Lung (tissue), 11 donors: ENCODE measurements at regions not wholly inside any gene's neighbourhood (a gene's known extent, or its start where the extent isn't known, plus 50 kb on each side); places are given as distances from the start of the nearest gene placed in this dataset.

Experiments
- ATAC-seq: fragments of 200-7000 bp; cut with Tn5 transposase; one replicate; pipeline ENCODE4 v1.9.1; 2020; ENCODE audit warnings: moderate number of reproducible peaks; ENCODE audit not compliant: insufficient read depth, low FRiP score
- DNase-seq, 3 donors: peaks; one replicate each; pipeline ENCODE4 v3.0.0-alpha.2; 2013 to 2017
- H3K27ac ChIP-seq, 2 donors: one replicate each; pipeline ENCODE4 v1.5.1; 2013; ENCODE audit warnings: mild to moderate bottlenecking in 2 of 2, moderate library complexity in 2 of 2, control low read depth in 1 of 2, inconsistent platforms in 1 of 2, low read depth in 1 of 2, low read length in 1 of 2
- H3K27me3 ChIP-seq, 3 donors: one replicate each; pipeline ENCODE4 v1.5.1; 2013; ENCODE audit warnings: low read length in 2 of 3; ENCODE audit not compliant: control insufficient read depth in 3 of 3, insufficient read depth in 3 of 3
- H3K36me3 ChIP-seq, 4 donors: one replicate each; pipeline ENCODE4 v1.5.1; 2013; ENCODE audit warnings: low read length in 4 of 4, mild to moderate bottlenecking in 1 of 4, moderate library complexity in 1 of 4; ENCODE audit not compliant: control insufficient read depth in 4 of 4, insufficient read depth in 4 of 4
- H3K4me1 ChIP-seq, 5 donors: one replicate each; pipeline ENCODE4 v1.5.1; 2013; ENCODE audit warnings: low read length in 5 of 5, mild to moderate bottlenecking in 2 of 5, moderate library complexity in 1 of 5; ENCODE audit not compliant: control insufficient read depth in 5 of 5, insufficient read depth in 5 of 5
- H3K4me3 ChIP-seq: one replicate; pipeline ENCODE4 v1.5.1; 2013; ENCODE audit warnings: mild to moderate bottlenecking, control low read depth, moderate library complexity
- H3K9ac ChIP-seq, 2 donors: one replicate each; pipeline ENCODE4 v1.5.1; 2013; ENCODE audit warnings: low read length in 2 of 2, control low read depth in 1 of 2; ENCODE audit not compliant: insufficient read depth in 1 of 2
- H3K9me3 ChIP-seq, 4 donors: one replicate each; pipeline ENCODE4 v1.5.1; 2013; ENCODE audit warnings: low read length in 3 of 4, mild to moderate bottlenecking in 1 of 4, moderate library complexity in 1 of 4; ENCODE audit not compliant: control insufficient read depth in 4 of 4, insufficient read depth in 3 of 4
- WGBS, 2 donors: extraction: QIAGEN DNeasy Blood & Tissue Kit; methylation state at CpG; one replicate each; pipeline ENCODE4 v1.1.7; 2013; 5-methylcytosine and 5-hydroxymethylcytosine counted together
- TF ChIP-seq, protein P1 (sequence below): IDR thresholded peaks from 2 replicates; pipeline ENCODE4 v1.5.1; 2012; ENCODE audit warnings: mild to moderate bottlenecking; ENCODE audit errors: control extremely low read depth, extremely low read depth
- donor health status: control.
- donor health status: control.
- donor health status: Bipolar disorder and iron deficiency.
- donor health status: healthy.
- donor health status: DM: yes; HTN: yes; CAD: no.

DNA sequence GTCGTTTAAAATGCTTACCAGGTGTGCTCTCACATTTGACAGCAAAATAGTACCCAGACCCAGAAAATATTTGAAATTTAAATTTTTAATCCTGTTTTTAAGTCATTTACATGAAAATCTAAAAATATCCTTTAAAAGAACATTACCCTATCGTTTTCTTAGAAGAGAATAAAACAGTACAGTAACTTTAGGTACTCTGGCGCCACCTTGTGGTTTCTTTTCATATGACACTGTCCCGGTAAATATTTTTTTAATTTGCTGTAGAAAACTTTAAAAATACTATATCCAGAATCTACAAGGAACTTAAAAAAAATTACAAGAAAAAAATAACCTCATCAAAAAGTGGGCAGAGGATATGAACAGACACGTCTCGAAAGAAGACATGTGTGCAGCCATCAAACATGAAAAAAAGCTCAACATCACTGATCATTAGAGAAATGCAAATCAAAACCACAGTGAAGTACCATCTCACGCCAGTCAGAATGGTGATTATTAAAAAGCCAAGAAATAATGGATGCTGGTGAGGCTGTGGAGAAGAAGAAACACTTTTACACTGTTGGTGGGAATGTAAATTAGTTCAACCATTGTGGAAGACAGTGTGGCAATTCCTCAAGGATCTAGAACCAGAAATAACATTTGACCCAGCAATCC lies 129.2 kb downstream of the RGS21 start:
- 15 to 18% methylated on average over 7 of the region's 7 CpGs for WGBS, 2 donors
- ATAC-seq (peak; percentile 60), DNase-seq (peak; percentile 59 to 84 (median 74))
- H3K27ac ChIP-seq, result no peak overlapping the region
- no peaks in the 10 kb centered on the region for H3K27me3 ChIP-seq
- no peaks in the 10 kb centered on the region for H3K9me3 ChIP-seq
- no peak overlapping the region for H3K4me3 ChIP-seq
- no peak overlapping the region for H3K9ac ChIP-seq
- H3K4me1 ChIP-seq, result peaks cover 0 to 7% (median 0%) of the 10 kb centered on the region in 5 donors
- H3K36me3 ChIP-seq, result no peaks in the 10 kb centered on the region
- TF ChIP-seq, protein P1, sequence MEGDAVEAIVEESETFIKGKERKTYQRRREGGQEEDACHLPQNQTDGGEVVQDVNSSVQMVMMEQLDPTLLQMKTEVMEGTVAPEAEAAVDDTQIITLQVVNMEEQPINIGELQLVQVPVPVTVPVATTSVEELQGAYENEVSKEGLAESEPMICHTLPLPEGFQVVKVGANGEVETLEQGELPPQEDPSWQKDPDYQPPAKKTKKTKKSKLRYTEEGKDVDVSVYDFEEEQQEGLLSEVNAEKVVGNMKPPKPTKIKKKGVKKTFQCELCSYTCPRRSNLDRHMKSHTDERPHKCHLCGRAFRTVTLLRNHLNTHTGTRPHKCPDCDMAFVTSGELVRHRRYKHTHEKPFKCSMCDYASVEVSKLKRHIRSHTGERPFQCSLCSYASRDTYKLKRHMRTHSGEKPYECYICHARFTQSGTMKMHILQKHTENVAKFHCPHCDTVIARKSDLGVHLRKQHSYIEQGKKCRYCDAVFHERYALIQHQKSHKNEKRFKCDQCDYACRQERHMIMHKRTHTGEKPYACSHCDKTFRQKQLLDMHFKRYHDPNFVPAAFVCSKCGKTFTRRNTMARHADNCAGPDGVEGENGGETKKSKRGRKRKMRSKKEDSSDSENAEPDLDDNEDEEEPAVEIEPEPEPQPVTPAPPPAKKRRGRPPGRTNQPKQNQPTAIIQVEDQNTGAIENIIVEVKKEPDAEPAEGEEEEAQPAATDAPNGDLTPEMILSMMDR, result peak; percentile 65

DNA sequence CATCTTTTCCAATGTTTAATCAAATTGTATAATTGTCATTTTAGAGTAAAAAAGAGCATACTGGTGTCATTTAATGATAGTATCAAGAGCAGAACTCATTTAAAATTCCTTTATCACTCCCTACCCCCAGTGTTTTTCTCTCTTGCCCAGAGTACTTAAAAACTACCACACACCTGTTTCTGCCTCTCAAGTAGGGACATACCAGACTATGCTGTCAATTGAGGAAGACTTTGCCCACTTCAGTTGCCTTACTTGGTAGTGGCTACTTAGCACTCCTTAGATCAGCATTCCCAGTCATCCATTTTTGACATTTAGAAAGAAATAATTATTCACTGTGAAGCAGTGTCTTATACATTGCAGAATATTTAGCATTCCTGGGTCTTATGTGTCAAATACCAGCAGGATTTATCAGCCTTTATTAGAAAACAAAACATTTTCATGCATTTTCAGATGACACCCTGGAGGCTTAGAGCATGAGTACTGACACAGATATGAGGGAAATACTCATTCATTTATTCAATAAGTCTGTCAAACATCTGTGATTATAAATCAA lies 127.5 kb upstream of the RGS1 start:
- Histone ChIP-seq H3K9me3 (no peaks in the 10 kb centered on the region), H3K27me3 (no peaks in the 10 kb centered on the region), H3K27ac (no peak overlapping the region), H3K36me3 (no peaks in the 10 kb centered on the region), H3K9ac (no peak overlapping the region), H3K4me1 (peaks cover 0 to 7% (median 0%) of the 10 kb centered on the region in 5 donors), H3K4me3 (no peak overlapping the region)
- TF ChIP-seq, protein P1, result no peak
- no peak for ATAC-seq
- no peak for DNase-seq

DNA sequence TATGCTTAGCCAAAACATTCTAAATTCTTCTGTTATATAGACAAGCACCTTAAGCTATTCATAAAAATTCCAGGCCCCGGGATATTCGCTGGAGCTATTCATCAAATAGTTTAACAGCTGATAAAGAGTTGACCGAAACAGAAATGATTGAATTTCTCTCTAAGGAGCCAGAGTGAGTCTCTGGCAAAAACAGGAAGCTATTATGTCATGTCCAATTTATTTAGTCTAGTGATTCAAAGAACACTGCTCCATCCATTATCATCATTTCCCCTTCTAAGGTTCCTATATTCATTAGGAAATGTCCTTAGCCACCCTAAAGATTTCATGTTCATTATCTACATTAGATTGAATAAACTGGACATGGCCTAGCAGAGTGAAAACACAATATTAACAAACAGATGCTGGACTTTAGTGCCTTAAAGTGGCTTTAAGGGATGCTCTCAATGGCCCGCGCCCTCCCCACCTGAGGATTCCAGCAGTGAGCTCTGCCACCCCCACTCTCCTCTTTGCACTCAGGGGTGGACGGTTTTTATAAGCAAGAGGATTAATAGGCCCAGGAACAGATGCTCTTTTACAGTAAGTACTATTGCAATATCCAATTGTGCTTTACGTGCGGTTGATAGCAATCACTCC lies 122.1 kb upstream of the RGS1 start:
- TF ChIP-seq, protein P1, result no peak

More for the DNA sequence above, 122.1 kb upstream of the RGS1 start:
- no peak overlapping the region for H3K9ac ChIP-seq
- H3K36me3 ChIP-seq, result no peaks in the 10 kb centered on the region
- DNase-seq, result no peak
- ATAC-seq, result no peak
- 74% methylated on average over 8 of the region's 8 CpGs for WGBS, 2 donors
- H3K4me1 ChIP-seq, result no peaks in the 10 kb centered on the region
- H3K27ac ChIP-seq, result no peak overlapping the region
- H3K27me3 ChIP-seq, result no peaks in the 10 kb centered on the region
- no peaks in the 10 kb centered on the region for H3K9me3 ChIP-seq
- no peak overlapping the region for H3K4me3 ChIP-seq
